ENCODE measurements at regions not wholly inside any gene's neighbourhood (a gene's known extent, or its start where the extent isn't known, plus 50 kb on each side); places are given as distances from the start of the nearest gene placed in this dataset.
"Not testable (repeated sequence)": the region's sequence is repeated elsewhere in the genome, so short reads cannot be mapped to it uniquely, and the experiment has no call there.

DNA sequence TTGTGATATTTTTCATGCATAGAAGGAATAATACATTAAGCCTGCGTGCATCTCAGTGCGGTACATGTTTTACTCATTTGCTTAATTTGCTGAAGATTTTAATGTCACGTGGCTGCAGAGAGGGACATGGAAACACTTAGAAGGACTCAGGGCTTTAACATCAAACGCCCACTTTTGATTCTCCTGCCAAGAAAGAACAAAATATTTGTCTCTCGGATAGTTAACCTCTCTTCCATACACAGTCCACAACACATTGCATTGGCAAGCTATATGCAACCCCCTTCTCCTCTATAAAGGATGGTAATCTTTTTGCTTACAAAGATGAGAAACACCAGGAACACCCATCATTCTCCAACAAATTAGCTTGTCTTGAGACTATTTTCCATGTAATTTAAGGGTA lies 148.0 kb upstream of the NRP1 start:
- Mint-ChIP-seq H3K4me1 (ENCODE audit: low read depth, unreplicated experiment) (peaks cover 32% of the 10 kb centered on the region), H3K4me3 (ENCODE audit: unreplicated experiment) (no peak overlapping the region), H3K27me3 (ENCODE audit: insufficient read depth, unreplicated experiment) (no peaks in the 10 kb centered on the region), H3K36me3 (ENCODE audit: insufficient read depth, unreplicated experiment) (peaks cover 17% of the 10 kb centered on the region), H3K9me3 (ENCODE audit: unreplicated experiment) (peaks cover 27% of the 10 kb centered on the region), H3K27ac (ENCODE audit: unreplicated experiment) (no peak overlapping the region)
- Histone ChIP-seq H3K27me3 (replicated peaks; ENCODE audit: control insufficient read depth, insufficient read depth, low read length) (no peaks in the 10 kb centered on the region), H3K4me3 (ENCODE audit: low read depth, low read length) (no peak overlapping the region), H3K9me3 (no peaks in the 10 kb centered on the region; the same call in 1 of the 2 replicates), H3K4me1 (peaks cover 33% of the 10 kb centered on the region), H3K36me3 (ENCODE audit: control insufficient read depth, insufficient read depth, low read length) (no peaks in the 10 kb centered on the region)
- DNase-seq: no peak
- ChIA-PET POLR2A (no interaction called here), CTCF (no interaction called here)
- intact Hi-C loops (cut with micrococcal nuclease; ENCODE audit: unreplicated experiment): no loop called here
- TF ChIP-seq, protein P1, sequence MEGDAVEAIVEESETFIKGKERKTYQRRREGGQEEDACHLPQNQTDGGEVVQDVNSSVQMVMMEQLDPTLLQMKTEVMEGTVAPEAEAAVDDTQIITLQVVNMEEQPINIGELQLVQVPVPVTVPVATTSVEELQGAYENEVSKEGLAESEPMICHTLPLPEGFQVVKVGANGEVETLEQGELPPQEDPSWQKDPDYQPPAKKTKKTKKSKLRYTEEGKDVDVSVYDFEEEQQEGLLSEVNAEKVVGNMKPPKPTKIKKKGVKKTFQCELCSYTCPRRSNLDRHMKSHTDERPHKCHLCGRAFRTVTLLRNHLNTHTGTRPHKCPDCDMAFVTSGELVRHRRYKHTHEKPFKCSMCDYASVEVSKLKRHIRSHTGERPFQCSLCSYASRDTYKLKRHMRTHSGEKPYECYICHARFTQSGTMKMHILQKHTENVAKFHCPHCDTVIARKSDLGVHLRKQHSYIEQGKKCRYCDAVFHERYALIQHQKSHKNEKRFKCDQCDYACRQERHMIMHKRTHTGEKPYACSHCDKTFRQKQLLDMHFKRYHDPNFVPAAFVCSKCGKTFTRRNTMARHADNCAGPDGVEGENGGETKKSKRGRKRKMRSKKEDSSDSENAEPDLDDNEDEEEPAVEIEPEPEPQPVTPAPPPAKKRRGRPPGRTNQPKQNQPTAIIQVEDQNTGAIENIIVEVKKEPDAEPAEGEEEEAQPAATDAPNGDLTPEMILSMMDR (IDR thresholded peaks at IDR 0.05; ENCODE audit: insufficient read depth in 1 of 2, low read depth in 1 of 2, low read length in 1 of 2, severe bottlenecking in 1 of 2, unreplicated experiment in 1 of 2): no peak
- BruUV-seq (replicated peaks): no TSS peak

DNA sequence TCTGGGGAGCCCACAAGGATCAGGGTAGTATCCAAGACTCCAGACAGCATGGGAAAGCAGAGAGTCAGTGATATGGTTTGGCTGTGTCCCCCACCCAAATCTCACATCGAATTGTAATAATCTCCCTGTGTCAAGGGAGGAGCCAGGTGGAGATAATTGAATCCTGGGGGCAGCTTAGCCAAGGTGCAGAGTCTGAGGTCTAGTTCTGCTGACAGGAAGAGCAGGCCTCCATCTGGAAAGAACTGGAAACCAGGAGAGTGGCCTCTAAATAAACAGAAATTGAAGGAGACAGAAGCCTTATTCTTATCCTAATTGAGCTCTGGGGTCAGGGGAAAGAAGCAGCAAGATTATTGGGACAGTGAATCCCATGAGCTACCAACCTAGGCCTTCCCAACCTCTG lies 146.7 kb upstream of the NRP1 start:
- TF ChIP-seq, protein P1 (IDR thresholded peaks at IDR 0.05; ENCODE audit: insufficient read depth in 1 of 2, low read depth in 1 of 2, low read length in 1 of 2, severe bottlenecking in 1 of 2, unreplicated experiment in 1 of 2): no peak
- Mint-ChIP-seq H3K4me3 (ENCODE audit: unreplicated experiment) (no peak overlapping the region), H3K9me3 (ENCODE audit: unreplicated experiment) (peaks cover 35% of the 10 kb centered on the region), H3K27me3 (ENCODE audit: insufficient read depth, unreplicated experiment) (no peaks in the 10 kb centered on the region), H3K27ac (ENCODE audit: unreplicated experiment) (peak overlapping the region; percentile 47), H3K36me3 (ENCODE audit: insufficient read depth, unreplicated experiment) (peaks cover 17% of the 10 kb centered on the region), H3K4me1 (ENCODE audit: low read depth, unreplicated experiment) (peaks cover 41% of the 10 kb centered on the region)
- Histone ChIP-seq H3K36me3 (ENCODE audit: control insufficient read depth, insufficient read depth, low read length) (no peaks in the 10 kb centered on the region), H3K4me1 (peaks cover 38% of the 10 kb centered on the region), H3K4me3 (ENCODE audit: low read depth, low read length) (no peak overlapping the region), H3K9me3 (no peaks in the 10 kb centered on the region; the same call in 1 of the 2 replicates), H3K27me3 (replicated peaks; ENCODE audit: control insufficient read depth, insufficient read depth, low read length) (no peaks in the 10 kb centered on the region)
- intact Hi-C loops (cut with micrococcal nuclease; ENCODE audit: unreplicated experiment): no loop called here
- ChIA-PET POLR2A (no interaction called here), CTCF (no interaction called here)
- no TSS peak for BruUV-seq (replicated peaks)
- no peak for DNase-seq

DNA sequence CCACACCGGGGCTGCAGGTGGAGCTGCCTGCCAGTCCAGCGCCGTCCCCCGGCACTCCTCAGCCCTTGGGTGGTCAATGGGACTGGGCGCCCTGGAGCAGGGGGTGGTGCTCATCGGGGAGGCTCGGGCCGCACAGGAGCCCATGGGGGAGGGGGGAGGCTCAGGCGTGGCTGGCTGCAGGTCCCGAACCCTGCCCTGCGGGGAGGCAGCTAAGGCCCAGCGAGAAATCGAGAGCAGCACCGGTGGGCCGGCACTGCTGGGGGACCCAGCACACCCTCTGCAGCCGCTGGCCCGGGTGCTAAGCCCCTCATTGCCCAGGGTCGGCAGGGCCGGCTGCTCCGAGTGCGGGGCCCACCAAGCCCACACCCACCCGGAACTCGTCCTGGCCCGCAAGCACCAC lies 145.9 kb upstream of the NRP1 start:
- Mint-ChIP-seq H3K9me3 (ENCODE audit: unreplicated experiment) (peaks cover 35% of the 10 kb centered on the region), H3K4me1 (ENCODE audit: low read depth, unreplicated experiment) (peaks cover 41% of the 10 kb centered on the region), H3K36me3 (ENCODE audit: insufficient read depth, unreplicated experiment) (peaks cover 17% of the 10 kb centered on the region)
- POLR2A ChIA-PET; CTCF ChIA-PET; H3K27me3 Mint-ChIP-seq (ENCODE audit: insufficient read depth, unreplicated experiment); H3K27ac Mint-ChIP-seq (ENCODE audit: unreplicated experiment); H3K4me3 ChIP-seq (ENCODE audit: low read depth, low read length); DNase-seq; H3K9me3 ChIP-seq; intact Hi-C loops (cut with micrococcal nuclease; ENCODE audit: unreplicated experiment); H3K27me3 ChIP-seq (replicated peaks; ENCODE audit: control insufficient read depth, insufficient read depth, low read length); H3K36me3 ChIP-seq (ENCODE audit: control insufficient read depth, insufficient read depth, low read length); H3K4me3 Mint-ChIP-seq (ENCODE audit: unreplicated experiment); BruUV-seq (replicated peaks): not testable (repeated sequence)
- peaks cover 38% of the 10 kb centered on the region for H3K4me1 ChIP-seq

DNA sequence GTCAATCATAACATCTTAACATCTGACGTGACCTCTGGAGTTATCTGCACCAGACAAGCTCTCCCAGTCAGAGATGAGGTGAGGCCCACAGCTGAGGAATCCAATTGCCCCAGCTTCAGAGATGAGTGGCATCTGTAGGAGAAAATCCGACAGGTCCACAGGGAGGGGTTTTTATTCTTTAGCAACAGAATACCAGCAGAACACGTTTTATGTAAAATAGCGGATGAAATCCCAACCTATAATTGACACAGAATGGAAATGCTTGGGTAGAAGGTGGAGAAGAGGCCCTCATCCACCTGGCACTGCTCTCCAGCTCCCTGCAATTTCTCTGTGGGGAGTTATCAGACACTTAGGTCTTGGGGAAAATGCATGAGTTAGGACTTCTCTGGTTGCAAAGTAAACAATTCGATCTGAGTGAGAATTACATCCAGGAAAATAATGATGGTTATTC lies 144.2 kb upstream of the NRP1 start:
- H3K9me3 Mint-ChIP-seq (ENCODE audit: unreplicated experiment): peaks cover 26% of the 10 kb centered on the region
- intact Hi-C loops (cut with micrococcal nuclease; ENCODE audit: unreplicated experiment): no loop called here
- TF ChIP-seq, protein P1 (IDR thresholded peaks at IDR 0.05; ENCODE audit: insufficient read depth in 1 of 2, low read depth in 1 of 2, low read length in 1 of 2, severe bottlenecking in 1 of 2, unreplicated experiment in 1 of 2): no peak

More for the DNA sequence above, 144.2 kb upstream of the NRP1 start:
- DNase-seq: peak; percentile 54 to 55
- Histone ChIP-seq H3K9me3 (no peaks in the 10 kb centered on the region; the same call in 1 of the 2 replicates), H3K4me3 (ENCODE audit: low read depth, low read length) (no peak overlapping the region), H3K27me3 (replicated peaks; ENCODE audit: control insufficient read depth, insufficient read depth, low read length) (no peaks in the 10 kb centered on the region), H3K36me3 (ENCODE audit: control insufficient read depth, insufficient read depth, low read length) (no peaks in the 10 kb centered on the region), H3K4me1 (peaks cover 33% of the 10 kb centered on the region)
- POLR2A ChIA-PET: no interaction called here
- peak overlapping the region; percentile 40 for H3K27ac Mint-ChIP-seq (ENCODE audit: unreplicated experiment)
- CTCF ChIA-PET: interaction anchor here (0.7 kb wide), 1 partner anchor 142 kb away, joined by 3 read pairs; no protein-coding TSS in a partner anchor
- peaks cover 31% of the 10 kb centered on the region for H3K4me1 Mint-ChIP-seq (ENCODE audit: low read depth, unreplicated experiment)
- no TSS peak for BruUV-seq (replicated peaks)
- peaks cover 17% of the 10 kb centered on the region for H3K36me3 Mint-ChIP-seq (ENCODE audit: insufficient read depth, unreplicated experiment)
- peak overlapping the region; percentile 20 for H3K4me3 Mint-ChIP-seq (ENCODE audit: unreplicated experiment)
- H3K27me3 Mint-ChIP-seq (ENCODE audit: insufficient read depth, unreplicated experiment): no peaks in the 10 kb centered on the region

All from Caco-2 (cell line).